ENCODE measurements at regions not wholly inside any gene's neighbourhood (a gene's known extent, or its start where the extent isn't known, plus 50 kb on each side); places are given as distances from the start of the nearest gene placed in this dataset.

DNA sequence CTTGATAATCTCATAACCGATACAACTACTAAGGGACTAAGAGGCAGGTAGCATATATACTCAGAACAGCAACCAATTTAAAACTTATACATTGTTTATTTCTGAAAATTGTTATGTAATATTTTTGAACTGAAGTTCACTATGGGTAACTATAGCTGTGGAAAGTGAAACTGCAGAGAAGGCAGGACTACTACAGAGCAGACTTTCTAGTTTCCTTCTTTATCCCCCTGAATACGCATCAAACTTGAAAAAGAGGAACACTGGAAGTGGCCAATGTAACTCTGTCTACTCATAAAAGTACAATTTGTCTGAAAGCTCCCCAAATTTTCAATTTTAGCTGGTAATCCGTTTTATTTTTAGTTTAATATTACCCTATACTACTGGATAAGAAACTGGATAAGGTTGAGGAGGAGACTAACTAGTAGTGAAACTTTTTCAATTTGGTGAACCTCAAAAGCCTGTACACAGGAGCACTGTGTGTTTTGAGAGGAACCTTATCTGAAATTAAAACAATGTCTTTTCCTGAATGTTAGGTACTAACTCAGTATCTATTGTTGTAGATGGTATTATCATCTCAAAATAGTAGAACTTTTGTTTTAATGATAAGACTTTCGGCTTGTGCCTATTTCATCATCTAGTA, 225.8 kb downstream of the GABRG1 start:
- TF ChIP-seq POLR2A (IDR thresholded peaks at IDR 0.05), result no peak
- TF ChIP-seq, protein P1, sequence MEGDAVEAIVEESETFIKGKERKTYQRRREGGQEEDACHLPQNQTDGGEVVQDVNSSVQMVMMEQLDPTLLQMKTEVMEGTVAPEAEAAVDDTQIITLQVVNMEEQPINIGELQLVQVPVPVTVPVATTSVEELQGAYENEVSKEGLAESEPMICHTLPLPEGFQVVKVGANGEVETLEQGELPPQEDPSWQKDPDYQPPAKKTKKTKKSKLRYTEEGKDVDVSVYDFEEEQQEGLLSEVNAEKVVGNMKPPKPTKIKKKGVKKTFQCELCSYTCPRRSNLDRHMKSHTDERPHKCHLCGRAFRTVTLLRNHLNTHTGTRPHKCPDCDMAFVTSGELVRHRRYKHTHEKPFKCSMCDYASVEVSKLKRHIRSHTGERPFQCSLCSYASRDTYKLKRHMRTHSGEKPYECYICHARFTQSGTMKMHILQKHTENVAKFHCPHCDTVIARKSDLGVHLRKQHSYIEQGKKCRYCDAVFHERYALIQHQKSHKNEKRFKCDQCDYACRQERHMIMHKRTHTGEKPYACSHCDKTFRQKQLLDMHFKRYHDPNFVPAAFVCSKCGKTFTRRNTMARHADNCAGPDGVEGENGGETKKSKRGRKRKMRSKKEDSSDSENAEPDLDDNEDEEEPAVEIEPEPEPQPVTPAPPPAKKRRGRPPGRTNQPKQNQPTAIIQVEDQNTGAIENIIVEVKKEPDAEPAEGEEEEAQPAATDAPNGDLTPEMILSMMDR (IDR thresholded peaks at IDR 0.05), result no peak
